GM12878 (cell line): ENCODE measurements at regions not wholly inside any gene's neighbourhood (a gene's known extent, or its start where the extent isn't known, plus 50 kb on each side); places are given as distances from the start of the nearest gene placed in this dataset.

Experiments
- ATAC-seq: fragments of 200-7000 bp; cut with Tn5 transposase; 3 replicates; pipeline ENCODE4 v1.9.1; 2020; ENCODE audit warnings: mild to moderate bottlenecking, moderate library complexity
- BruUV-seq: library from RNA; stranded (reverse); fragments of 400-500 nt; replicated peaks from 2 replicates; lab custom pipeline; 2021; lab: Mats Ljungman, UMichigan
- CTCF ChIA-PET: fragments of 300-600 bp; sonication (Branson Sonifier 250); formaldehyde crosslinking; extraction: SDS; loops from one replicate; lab custom pipeline; 2021; ENCODE audit warnings: inconsistent platforms; lab: Yijun Ruan, JAX
- POLR2A ChIA-PET: fragments of 350-600 bp; formaldehyde crosslinking; extraction: SDS; loops from one replicate; lab custom pipeline; 2021; ENCODE audit warnings: inconsistent platforms; lab: Charles Lee
- RAD21 ChIA-PET: fragments of 300-600 bp; sonication (Branson Sonifier 250); formaldehyde crosslinking; loops from one replicate; lab custom pipeline; 2023; ENCODE audit warnings: antibody characterized with exemption; ENCODE audit not compliant: unreplicated experiment; lab: Charles Lee
- SMC1A ChIA-PET: fragments of 300-600 bp; sonication (Branson Sonifier 250); formaldehyde crosslinking; loops from one replicate; lab custom pipeline; 2023; ENCODE audit not compliant: unreplicated experiment, uncharacterized antibody; lab: Charles Lee
- DNase-seq: peaks from one replicate; pipeline ENCODE4 v3.0.0-alpha.2; 2011; ENCODE audit warnings: low read depth, low spot score
- FAIRE-seq: peaks from 3 replicates; lab custom pipeline; 2011; peaks lifted over from hg19 to GRCh38; lab: Jason Lieb, UNC
- H2AFZ ChIP-seq: 2 replicates; pipeline ENCODE4 v1.6.0; 2011; ENCODE audit warnings: low read depth, low read length, control low read depth; ENCODE audit not compliant: control insufficient read depth
- H3K27ac ChIP-seq: 2 replicates; pipeline ENCODE4 v1.5.1; 2011; ENCODE audit warnings: control low read depth; ENCODE audit not compliant: control insufficient read depth, insufficient read depth
- H3K27me3 ChIP-seq, 2 experiments: replicated peaks in 1 of 2; 2 replicates each; pipeline versions ENCODE4 v1.6.0 to v1.6.1; 2011; ENCODE audit warnings: low read length in 1 of 2; ENCODE audit not compliant: control insufficient read depth in 2 of 2, insufficient read depth in 2 of 2
- H3K36me3 ChIP-seq, 2 experiments: 2 replicates each; pipeline ENCODE4 v1.5.1; 2011; ENCODE audit warnings: low read length in 1 of 2; ENCODE audit not compliant: control insufficient read depth in 2 of 2, insufficient read depth in 2 of 2
- H3K4me1 ChIP-seq: 2 replicates; pipeline ENCODE4 v1.6.1; 2011; ENCODE audit warnings: mild to moderate bottlenecking, low read length, moderate library complexity, mixed read lengths; ENCODE audit not compliant: control insufficient read depth, insufficient read depth
- H3K4me2 ChIP-seq: 2 replicates; pipeline ENCODE4 v1.6.0; 2011; ENCODE audit warnings: control low read depth; ENCODE audit not compliant: control insufficient read depth, insufficient read depth
- H3K4me3 ChIP-seq: fragments of 200-600 bp; sonication (generic); 2 replicates; pipeline ENCODE4 v1.5.1; 2016
- H3K79me2 ChIP-seq: 2 replicates; pipeline ENCODE4 v1.6.0; 2011; ENCODE audit warnings: low read length; ENCODE audit not compliant: control insufficient read depth, insufficient read depth
- H3K9ac ChIP-seq: 2 replicates; pipeline ENCODE4 v1.8.0; 2011; ENCODE audit warnings: low read length, control low read depth, mixed read lengths; ENCODE audit not compliant: control insufficient read depth, insufficient read depth
- H3K9me3 ChIP-seq: replicated peaks from 3 replicates; pipeline ENCODE4 v1.5.1; 2011; ENCODE audit warnings: mild to moderate bottlenecking, low read length; ENCODE audit not compliant: control insufficient read depth, insufficient read depth
- H4K20me1 ChIP-seq: 2 replicates; pipeline ENCODE4 v1.6.0; 2011; ENCODE audit not compliant: control insufficient read depth, insufficient read depth
- BCL11A ChIP-seq: IDR thresholded peaks from 2 replicates; pipeline ENCODE4 v1.6.1; 2011; ENCODE audit warnings: low read depth, low read length
- BRCA1 ChIP-seq: IDR thresholded peaks from 2 replicates; pipeline ENCODE4 v1.6.1; 2011; ENCODE audit warnings: low read depth, low read length, improper control_type of control experiment
- CHD4 ChIP-seq: fragments of 200-600 bp; sonication (generic); IDR thresholded peaks from 2 replicates; pipeline ENCODE4 v1.6.1; 2016; ENCODE audit warnings: mild to moderate bottlenecking
- CREB1 ChIP-seq: IDR thresholded peaks from 2 replicates; pipeline ENCODE4 v1.6.1; 2012; ENCODE audit warnings: low read depth, mild to moderate bottlenecking, inconsistent platforms
- EP300 ChIP-seq, 2 experiments: fragments of 150-350 bp in 1 of 2; IDR thresholded peaks; 2 replicates each; pipeline ENCODE4 v1.6.1; 2011 to 2012; ENCODE audit warnings: low read depth in 2 of 2, low read length in 2 of 2, borderline replicate concordance in 1 of 2, improper control_type of control experiment in 1 of 2, inconsistent platforms in 1 of 2; ENCODE audit not compliant: control insufficient read depth in 1 of 2
- MTA2 ChIP-seq: fragments of 450-650 bp; IDR thresholded peaks from 2 replicates; pipeline ENCODE4 v1.6.1; 2016; ENCODE audit warnings: low read depth, mild to moderate bottlenecking, moderate library complexity
- SRF ChIP-seq, 2 experiments: IDR thresholded peaks; 2 replicates each; pipeline ENCODE4 v1.6.1; 2011; ENCODE audit warnings: low read depth in 2 of 2, low read length in 2 of 2, mild to moderate bottlenecking in 1 of 2, moderate library complexity in 1 of 2
- SUPT20H ChIP-seq: IDR thresholded peaks from 2 replicates; pipeline ENCODE4 v1.6.1; 2011; ENCODE audit warnings: low read depth, mild to moderate bottlenecking, low read length, moderate library complexity, borderline replicate concordance; ENCODE audit not compliant: control insufficient read depth
- TAF1 ChIP-seq: IDR thresholded peaks from 2 replicates; pipeline ENCODE4 v1.6.1; 2011; ENCODE audit warnings: mild to moderate bottlenecking, low read depth, low read length, borderline replicate concordance
- ZNF207 ChIP-seq: fragments of 450-650 bp; IDR thresholded peaks from 2 replicates; pipeline ENCODE4 v1.6.1; 2014; ENCODE audit warnings: antibody characterized with exemption, mild to moderate bottlenecking, borderline replicate concordance
- ZSCAN29 ChIP-seq: fragments of 450-650 bp; IDR thresholded peaks from 2 replicates; pipeline ENCODE4 v1.6.1; 2017; ENCODE audit warnings: mild to moderate bottlenecking, moderate library complexity
- WGBS: methylation state at CpG from one replicate; pipeline ENCODE4 v1.1.6; 2016; ENCODE audit warnings: low lambda C conversion rate; ENCODE audit not compliant: insufficient replicate concordance, insufficient coverage; ENCODE audit errors: missing lambda C conversion rate; 5-methylcytosine and 5-hydroxymethylcytosine counted together
- in situ Hi-C: fragments of 300-500 bp; cut with MboI; formaldehyde crosslinking; loops from 9 replicates; pipeline ENCODE4 v1.14.3; 2018; ENCODE audit warnings: mixed read lengths
- intact Hi-C: fragments of 100-400 bp; cut with micrococcal nuclease; formaldehyde crosslinking; loops from one replicate; pipeline ENCODE4 v1.14.2; 2022; ENCODE audit not compliant: unreplicated experiment

- ATAC-seq: no peak
- POLR2A ChIA-PET: interaction anchor here (1.0 kb wide), 1 partner anchor 23 kb away, joined by 4 read pairs; no protein-coding TSS in a partner anchor
- intact Hi-C loops: no loop called here
- no peaks in the 10 kb centered on the region for H3K79me2 ChIP-seq
- no peak overlapping the region for H2AFZ ChIP-seq
- H3K4me1 ChIP-seq: peaks cover 3% of the 10 kb centered on the region; the same call in 1 of the 2 replicates
- no peaks in the 10 kb centered on the region for H3K27me3 ChIP-seq
- H3K4me2 ChIP-seq: no peak overlapping the region
- H3K9me3 ChIP-seq: no peaks in the 10 kb centered on the region
- no peak for DNase-seq
- no peaks in the 10 kb centered on the region for H3K36me3 ChIP-seq
- SMC1A ChIA-PET: interaction anchor here (3.0 kb wide), 1 partner anchor 11 kb away, joined by 11 read pairs; no protein-coding TSS in a partner anchor
- H3K4me3 ChIP-seq: no peak overlapping the region
- in situ Hi-C loops: no loop called here
- CTCF ChIA-PET: no interaction called here
- H4K20me1 ChIP-seq: no peaks in the 10 kb centered on the region
- H3K27ac ChIP-seq: no peak overlapping the region
- BruUV-seq: no TSS peak
- RAD21 ChIA-PET: interaction anchor here (0.7 kb wide), 1 partner anchor 22 kb away, joined by 3 read pairs; no protein-coding TSS in a partner anchor
- FAIRE-seq: no peak
- H3K9ac ChIP-seq: no peak overlapping the region
- WGBS: 66% methylated on average over 4 of the region's 4 CpGs
- TF ChIP-seq BRCA1: no peak
- TF ChIP-seq EP300 (IDR thresholded peaks at IDR 0.05; ENCODE audit: borderline replicate concordance in 1 of 2, control insufficient read depth in 1 of 2, low read depth in 2 of 2, low read length in 2 of 2): no peak
- TF ChIP-seq CHD4: no peak
- TF ChIP-seq SUPT20H: no peak
- TF ChIP-seq ZNF207: no peak
- no peak for TF ChIP-seq TAF1
- TF ChIP-seq ZSCAN29: no peak
- TF ChIP-seq BCL11A: no peak
- no peak for TF ChIP-seq MTA2
- no peak for TF ChIP-seq CREB1
- TF ChIP-seq SRF (IDR thresholded peaks at IDR 0.05; ENCODE audit: low read depth in 2 of 2, low read length in 2 of 2): no peak
These were observed 61.3 kb upstream of the DDHD1 start for GRCh38 chr14:53214384-53214783.
